GM19438 (cell line): ENCODE measurements at regions not wholly inside any gene's neighbourhood (a gene's known extent, or its start where the extent isn't known, plus 50 kb on each side); places are given as distances from the start of the nearest gene placed in this dataset.
"Not testable (repeated sequence)": the region's sequence is repeated elsewhere in the genome, so short reads cannot be mapped to it uniquely, and the experiment has no call there.

Experiments
- ATAC-seq: cut with Tn5 transposase; IDR thresholded peaks from one replicate; pipeline ENCODE4 v1.9.1; 2021; ENCODE audit warnings: low read depth; ENCODE audit not compliant: unreplicated experiment

GRCh38 chr1:166304131-166304530 lies 137.3 kb upstream of the FAM78B start:
- ATAC-seq = no peak

- no peak for ATAC-seq
These were observed 138.6 kb upstream of the FAM78B start for GRCh38 chr1:166305371-166305770.

- ATAC-seq = no peak
These were observed 140.7 kb upstream of the FAM78B start for GRCh38 chr1:166307261-166308188.

- ATAC-seq = not testable (repeated sequence)
These were observed 149.5 kb upstream of the FAM78B start for GRCh38 chr1:166316306-166316705.

GRCh38 chr1:166322470-166322869 lies 155.7 kb upstream of the FAM78B start:
- no peak for ATAC-seq

GRCh38 chr1:166327886-166328285 lies 161.1 kb upstream of the FAM78B start:
- ATAC-seq = no peak

- ATAC-seq = no peak
These were observed 162.2 kb upstream of the FAM78B start for GRCh38 chr1:166328956-166329355.

GRCh38 chr1:166330096-166330495 lies 163.3 kb upstream of the FAM78B start:
- ATAC-seq = no peak

- ATAC-seq = no peak
These were observed 171.3 kb upstream of the FAM78B start for GRCh38 chr1:166338105-166338504.

- ATAC-seq = no peak
These were observed 173.9 kb upstream of the FAM78B start for GRCh38 chr1:166340709-166341108.

GRCh38 chr1:166343276-166343675 lies 176.5 kb upstream of the FAM78B start:
- ATAC-seq = no peak

GRCh38 chr1:166350490-166350889 lies 183.7 kb upstream of the FAM78B start:
- no peak for ATAC-seq

GRCh38 chr1:166351676-166352075 lies 184.9 kb upstream of the FAM78B start:
- ATAC-seq = no peak

GRCh38 chr1:166353213-166353612 lies 186.4 kb upstream of the FAM78B start:
- no peak for ATAC-seq

GRCh38 chr1:166354406-166354805 lies 187.6 kb upstream of the FAM78B start:
- ATAC-seq = no peak

- ATAC-seq = no peak
These were observed 198.3 kb upstream of the FAM78B start for GRCh38 chr1:166365081-166365480.

GRCh38 chr1:166368030-166368429 lies 201.2 kb upstream of the FAM78B start:
- ATAC-seq = no peak

- no peak for ATAC-seq
These were observed 211.1 kb upstream of the FAM78B start for GRCh38 chr1:166377896-166378295.

- ATAC-seq = no peak
These were observed 212.0 kb upstream of the FAM78B start for GRCh38 chr1:166378805-166379204.

GRCh38 chr1:166379447-166379846 lies 212.6 kb upstream of the FAM78B start:
- ATAC-seq = no peak

GRCh38 chr1:166383137-166383536 lies 216.3 kb upstream of the FAM78B start:
- no peak for ATAC-seq

- ATAC-seq = no peak
These were observed 217.0 kb upstream of the FAM78B start for GRCh38 chr1:166383635-166384346.
